Colon (tissue), 2 donors: ENCODE measurements at regions not wholly inside any gene's neighbourhood (a gene's known extent, or its start where the extent isn't known, plus 50 kb on each side); places are given as distances from the start of the nearest gene placed in this dataset.

ENCODE experiments used
- FAIRE-seq: peaks from 2 replicates; lab custom pipeline; 2012; peaks lifted over from hg19 to GRCh38; lab: Jason Lieb, UNC
- donor health status: control.
- donor health status: control.

DNA sequence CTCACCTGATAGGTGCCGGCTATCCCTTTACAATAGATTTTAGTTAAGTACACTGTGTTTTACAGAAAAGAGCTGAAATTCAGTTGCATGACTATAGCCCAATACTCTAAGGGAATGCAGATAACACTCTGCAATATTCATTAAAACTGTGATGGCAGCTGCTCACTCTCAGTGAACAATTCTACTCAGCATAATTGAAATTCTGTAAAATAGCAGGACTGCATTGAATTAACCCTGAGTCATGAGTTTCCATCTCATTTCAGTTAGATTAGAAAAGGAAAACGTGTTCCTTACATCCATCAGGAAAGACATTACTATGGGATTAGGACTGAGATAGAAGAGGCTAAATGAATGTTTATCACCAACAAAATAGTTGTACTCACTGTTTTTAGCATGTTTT lies 613.3 kb upstream of the JAG1 start:
- FAIRE-seq, result no peak

GRCh38 chr20:11296221-11296620 lies 621.5 kb upstream of the BTBD3 start:
- no peak for FAIRE-seq

DNA sequence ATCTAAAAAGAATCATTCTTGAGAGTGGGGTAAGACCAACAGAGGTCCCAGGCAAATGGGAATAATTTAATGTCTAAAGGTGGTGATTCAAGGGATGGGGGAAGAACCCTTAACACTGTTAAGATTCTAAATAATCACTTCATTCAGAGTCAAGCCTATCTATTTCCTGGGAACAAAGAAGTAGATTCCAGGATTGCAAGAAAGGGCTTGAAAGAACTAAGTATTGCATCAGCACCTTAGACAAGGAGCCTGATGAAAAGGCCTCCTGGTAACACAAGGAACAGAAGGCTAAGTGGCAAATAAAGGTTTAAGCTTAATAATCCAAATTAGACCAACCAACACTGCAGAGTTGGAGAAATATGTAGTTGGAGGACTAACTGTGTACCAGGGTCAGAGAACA lies 620.7 kb upstream of the BTBD3 start:
- FAIRE-seq, result no peak

DNA sequence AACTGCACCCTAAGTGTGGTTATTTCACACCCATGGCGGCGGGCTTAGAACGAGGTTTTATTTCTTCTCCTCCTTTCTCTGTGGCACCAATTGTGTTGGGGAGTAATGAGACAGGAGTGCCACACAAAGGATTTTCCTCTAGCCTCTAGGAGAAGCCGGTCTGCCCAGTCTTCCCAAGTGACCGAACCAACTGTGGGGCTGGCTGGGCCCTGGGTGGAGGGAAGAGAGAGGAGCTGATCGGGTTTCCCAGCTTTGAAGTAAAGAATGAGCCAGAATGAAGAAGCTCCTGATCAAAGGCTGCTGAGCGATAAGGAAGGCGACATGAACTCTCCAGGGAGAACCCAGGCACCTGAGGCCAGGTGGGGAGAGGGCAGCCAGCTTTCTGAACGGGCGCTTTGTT lies 616.0 kb upstream of the BTBD3 start:
- FAIRE-seq, result no peak

DNA sequence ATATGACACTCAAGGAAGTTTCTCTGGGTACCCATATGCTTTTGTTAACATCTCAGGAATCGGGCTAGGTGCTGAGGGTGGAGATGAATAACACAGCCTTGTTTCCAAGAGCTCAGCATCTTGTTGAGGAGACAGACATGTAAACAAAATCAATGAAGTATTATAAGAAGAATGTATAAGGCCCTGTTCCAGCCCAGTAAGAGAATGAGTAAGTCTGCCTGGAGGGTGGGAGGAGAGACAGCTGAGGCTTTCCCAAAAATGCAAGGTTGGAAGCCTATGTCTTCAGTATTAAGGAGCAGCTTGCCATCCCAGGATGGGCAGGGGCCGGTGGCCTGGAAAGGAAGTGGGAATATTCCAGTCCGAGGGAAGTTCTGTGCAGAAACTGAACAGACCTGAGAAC lies 615.3 kb upstream of the BTBD3 start:
- no peak for FAIRE-seq

DNA sequence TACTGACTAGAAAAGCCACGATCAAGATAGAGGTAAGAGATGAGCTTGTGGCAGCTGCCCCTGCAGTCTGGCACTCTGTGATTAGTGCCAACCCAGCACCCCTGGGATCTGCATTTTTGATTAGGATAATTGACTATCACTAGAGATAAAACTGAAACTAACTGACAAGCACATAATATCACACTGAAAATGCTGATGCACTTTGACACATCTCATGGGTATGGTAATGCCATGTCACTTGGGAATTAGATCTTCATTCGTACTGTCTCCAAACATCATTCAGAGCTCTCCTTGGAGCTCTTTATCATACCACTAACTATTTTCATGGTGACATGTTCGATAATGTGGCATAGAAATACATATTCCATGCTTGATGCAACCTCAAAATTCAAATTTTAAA lies 612.9 kb upstream of the BTBD3 start:
- no peak for FAIRE-seq

DNA sequence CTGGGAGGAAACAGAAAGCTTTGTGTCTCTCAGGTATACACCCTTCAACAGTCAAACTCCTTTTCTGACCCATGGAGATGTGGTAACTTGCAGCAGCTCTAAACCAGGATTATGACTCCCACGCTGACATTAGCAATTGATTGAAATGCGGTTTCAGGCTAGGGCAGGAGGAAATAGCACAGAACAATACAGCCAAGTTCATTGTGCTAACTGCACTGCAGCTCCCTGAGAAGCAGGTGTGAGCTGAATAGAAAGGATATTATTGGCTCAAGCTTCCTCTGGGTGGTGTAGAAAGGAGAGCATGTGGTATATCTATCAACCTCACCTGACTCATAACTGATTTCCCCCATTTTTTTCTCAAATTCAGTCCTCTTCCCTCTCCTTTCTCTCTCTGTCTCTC lies 612.3 kb upstream of the BTBD3 start:
- no peak for FAIRE-seq

GRCh38 chr20:11311659-11312224 lies 606.0 kb upstream of the BTBD3 start:
- FAIRE-seq, result no peak

DNA sequence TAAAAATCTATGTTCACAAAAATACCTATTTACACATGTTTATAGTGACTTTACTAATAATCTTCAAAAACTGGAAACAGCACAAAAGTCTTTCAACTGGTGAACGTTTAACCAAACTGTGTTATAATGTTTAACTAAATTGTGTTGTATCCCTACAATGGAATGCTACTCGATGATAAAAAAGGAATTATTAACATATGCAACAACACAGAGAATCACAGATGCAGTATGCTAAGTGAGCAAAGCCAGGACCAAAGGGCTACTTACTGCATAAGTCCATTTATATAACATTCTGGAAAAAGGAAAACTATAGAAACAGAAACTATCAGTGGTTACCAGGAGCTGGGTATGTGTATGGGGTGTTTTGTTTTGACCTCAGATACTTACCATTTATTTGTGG lies 602.2 kb upstream of the BTBD3 start:
- no peak for FAIRE-seq

DNA sequence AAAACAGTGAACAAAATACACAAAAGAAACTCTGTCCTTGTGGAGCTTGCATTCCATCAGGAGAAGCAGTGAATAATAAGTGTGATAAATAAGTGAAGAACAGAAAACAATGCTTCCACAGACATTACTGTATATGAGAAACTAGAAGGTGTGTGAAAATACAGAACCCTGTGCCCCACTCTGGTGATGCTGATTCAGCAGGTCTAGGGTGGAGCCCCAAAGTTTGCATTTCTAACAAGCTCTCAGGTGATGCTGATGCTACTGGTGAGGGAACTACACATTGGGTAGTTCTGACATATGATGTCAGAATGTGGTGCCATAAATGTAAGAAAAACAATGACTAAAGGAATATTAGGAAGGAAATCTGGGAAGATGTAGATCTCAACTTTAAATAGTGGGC lies 601.4 kb upstream of the BTBD3 start:
- no peak for FAIRE-seq

- FAIRE-seq, result no peak
Observed at GRCh38 chr20:11320033-11320432, 597.7 kb upstream of the BTBD3 start.

DNA sequence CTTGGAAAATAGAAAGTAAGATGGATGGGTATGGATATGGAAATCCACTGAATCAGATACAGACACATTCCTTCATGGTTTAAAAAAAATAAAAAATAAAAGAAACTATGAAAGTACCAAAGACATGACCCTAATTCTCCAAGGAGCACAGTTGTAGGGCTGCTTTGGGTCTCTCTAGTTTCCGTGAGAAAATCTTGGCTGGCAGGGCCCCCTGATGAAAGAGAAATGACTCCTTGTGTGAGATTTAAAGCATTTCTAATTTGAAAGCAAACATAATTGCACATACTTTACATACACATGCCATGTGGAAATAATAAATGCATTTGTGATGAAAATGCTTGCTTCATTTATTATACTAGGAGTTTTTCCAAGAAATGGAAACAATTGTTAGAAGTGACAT lies 593.9 kb upstream of the BTBD3 start:
- no peak for FAIRE-seq

DNA sequence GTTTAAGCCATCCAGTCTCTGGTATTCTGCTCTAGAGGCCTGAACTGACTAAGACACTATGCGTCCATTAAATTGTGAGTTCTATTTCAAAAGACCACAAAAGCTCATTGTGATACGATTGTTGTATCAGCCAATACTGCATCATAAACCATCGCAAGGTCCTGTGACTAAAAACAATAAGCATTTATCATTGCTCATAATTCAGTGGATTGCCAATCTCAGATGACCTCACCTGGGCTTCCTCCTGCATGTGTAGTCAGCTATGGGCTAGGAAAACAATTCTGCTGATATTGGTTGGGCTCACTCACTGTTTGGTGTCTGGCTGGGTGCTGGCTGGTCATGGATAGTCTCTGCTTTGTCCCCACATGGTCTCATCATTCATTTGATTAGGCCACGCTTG lies 592.7 kb upstream of the BTBD3 start:
- no peak for FAIRE-seq

DNA sequence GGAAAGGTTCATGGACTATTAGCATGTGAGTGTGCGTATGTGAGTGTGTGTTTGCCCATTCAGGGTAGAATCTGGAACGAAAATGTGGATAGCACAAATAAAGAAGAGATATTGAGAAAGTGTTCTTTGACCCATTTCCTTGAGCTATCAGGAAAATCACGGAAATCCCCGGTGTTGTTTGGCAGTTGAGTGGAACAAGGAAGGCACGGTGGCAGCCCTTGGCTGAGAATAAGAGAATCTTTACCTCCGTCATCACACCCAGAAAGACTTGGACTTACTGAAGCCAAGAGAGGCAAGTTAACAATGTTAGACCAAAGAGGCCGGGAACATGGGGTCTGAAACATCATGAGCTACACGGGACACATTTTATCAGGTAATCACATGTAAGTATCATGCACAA lies 588.9 kb upstream of the BTBD3 start:
- no peak for FAIRE-seq

- no peak for FAIRE-seq
Observed at GRCh38 chr20:11329271-11329670, 588.4 kb upstream of the BTBD3 start.

- no peak for FAIRE-seq
Observed at GRCh38 chr20:11331096-11331495, 586.6 kb upstream of the BTBD3 start.

GRCh38 chr20:11332381-11332780 lies 585.3 kb upstream of the BTBD3 start:
- FAIRE-seq, result no peak

- FAIRE-seq, result no peak
Observed at GRCh38 chr20:11333634-11334033, 584.1 kb upstream of the BTBD3 start.

DNA sequence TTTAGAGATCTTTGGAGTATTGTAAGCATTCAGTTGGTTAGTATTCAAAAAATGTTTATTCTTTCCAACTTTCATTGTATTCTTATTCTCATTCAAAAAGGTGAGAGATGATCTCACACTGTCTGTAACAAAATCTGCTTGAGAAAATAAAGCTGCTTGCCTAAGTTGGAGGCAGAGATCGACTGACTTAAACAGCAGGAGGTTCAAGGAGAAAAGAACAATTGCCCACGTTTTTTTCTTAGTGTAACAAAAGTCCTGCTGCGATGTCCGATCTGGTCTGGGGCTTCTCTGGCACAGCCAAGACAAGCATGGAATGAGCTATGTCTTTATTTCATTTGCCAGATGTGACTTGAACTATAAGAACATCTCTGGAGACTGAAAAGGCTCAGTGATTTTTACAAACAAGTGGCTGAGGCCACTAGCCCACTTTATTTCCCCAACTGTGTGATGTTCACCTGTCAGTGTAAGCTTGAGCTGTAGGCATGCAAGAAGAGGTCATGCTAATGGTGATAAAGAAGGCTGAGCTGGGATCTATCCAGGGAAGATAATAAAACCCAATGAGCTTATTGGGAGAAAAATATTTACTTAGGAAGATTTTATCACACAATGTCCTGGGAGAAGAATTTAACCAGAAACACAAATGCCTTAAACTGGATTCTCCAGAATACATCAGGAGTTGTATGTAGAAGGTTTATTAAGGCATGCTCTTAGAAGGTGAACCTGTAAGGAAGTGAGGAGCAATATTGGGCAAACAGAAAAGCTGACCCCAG lies 580.1 kb upstream of the BTBD3 start:
- no peak for FAIRE-seq

DNA sequence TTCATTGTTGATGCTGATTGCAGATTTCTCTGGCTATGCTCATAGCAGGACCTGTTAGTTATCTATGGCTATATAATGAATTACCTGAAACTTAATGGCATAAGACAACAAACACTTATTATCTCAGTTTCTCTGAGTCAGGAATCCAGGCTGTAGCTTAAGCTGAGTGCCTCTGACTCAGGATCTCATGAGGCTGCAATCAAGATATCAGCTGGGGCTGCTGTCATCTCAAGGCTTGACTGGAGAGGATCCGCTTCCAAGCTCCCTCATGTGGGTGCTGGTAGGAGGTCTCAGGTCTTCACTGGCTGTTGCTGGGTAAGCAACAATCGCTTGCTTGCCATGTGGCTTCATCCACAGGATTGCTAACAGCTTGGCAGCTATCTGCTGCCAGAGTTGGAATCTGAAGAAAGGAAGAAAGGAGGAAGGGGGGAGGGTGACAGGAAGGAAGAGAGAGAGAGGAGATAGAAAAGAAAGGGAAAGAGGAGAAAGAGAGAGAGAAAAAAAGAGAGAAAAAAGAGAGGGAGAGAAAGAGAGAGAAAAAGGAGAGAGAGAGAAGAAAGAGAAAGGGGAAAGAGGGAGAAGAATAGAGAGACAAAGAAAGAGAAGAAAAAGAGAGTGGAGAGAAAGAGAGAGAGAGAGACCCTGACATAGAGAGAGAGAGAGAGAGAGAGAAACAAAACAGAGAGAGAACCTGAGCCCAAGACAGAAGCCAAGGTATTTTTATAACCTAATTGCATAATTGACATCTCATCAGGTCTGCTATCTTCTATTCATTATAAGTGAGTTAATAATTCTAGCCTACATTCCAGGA lies 579.0 kb upstream of the BTBD3 start:
- no peak for FAIRE-seq

GRCh38 chr20:11344939-11345338 lies 572.8 kb upstream of the BTBD3 start:
- no peak for FAIRE-seq

DNA sequence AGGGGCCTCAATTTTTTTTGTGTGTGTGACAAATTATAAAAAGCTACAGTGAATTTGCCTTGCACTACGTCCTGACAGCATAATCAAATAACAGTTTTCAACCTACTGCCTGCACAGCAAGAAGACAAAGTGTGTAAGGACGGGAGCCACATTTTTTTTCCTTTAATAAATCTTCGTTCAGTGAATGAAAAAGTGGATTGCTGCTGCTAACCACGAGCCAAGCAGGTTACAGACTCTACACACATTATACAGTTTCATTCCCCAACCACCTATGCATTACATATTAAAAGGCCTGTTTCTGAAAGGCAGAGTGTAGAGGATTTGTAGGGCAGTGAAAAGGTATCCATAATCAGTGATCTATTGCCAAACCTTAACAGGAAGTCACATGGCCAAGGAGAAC lies 570.0 kb upstream of the BTBD3 start:
- FAIRE-seq, result no peak
